GM23338 (cell line): ENCODE measurements at regions not wholly inside any gene's neighbourhood (a gene's known extent, or its start where the extent isn't known, plus 50 kb on each side); places are given as distances from the start of the nearest gene placed in this dataset.

Experiments used
- ATAC-seq: fragments of 200-7000 bp; cut with Tn5 transposase; 3 replicates; pipeline ENCODE4 v1.9.1; 2020
- DNase-seq: peaks from one replicate; pipeline ENCODE4 v3.0.0-alpha.2; 2015; ENCODE audit warnings: low spot score
- H2AFZ ChIP-seq: fragments of 200-600 bp; sonication (generic); 2 replicates; pipeline ENCODE4 v1.8.0; 2016; ENCODE audit warnings: antibody characterized with exemption, mild to moderate bottlenecking, moderate library complexity
- H3F3A ChIP-seq: fragments of 200-600 bp; sonication (generic); replicated peaks from 2 replicates; pipeline ENCODE4 v1.8.0; 2017; ENCODE audit warnings: antibody characterized with exemption, mixed run types, low read depth
- H3K27ac ChIP-seq: fragments of 200-600 bp; sonication (generic); 2 replicates; pipeline ENCODE4 v1.6.1; 2016; ENCODE audit warnings: low read depth
- H3K27me3 ChIP-seq: fragments of 200-600 bp; sonication (generic); 2 replicates; pipeline ENCODE4 v1.8.0; 2016; ENCODE audit warnings: mild to moderate bottlenecking, mixed run types, moderate library complexity; ENCODE audit not compliant: insufficient read depth
- H3K36me3 ChIP-seq: fragments of 200-600 bp; sonication (generic); 2 replicates; pipeline ENCODE4 v1.8.0; 2016; ENCODE audit warnings: mild to moderate bottlenecking; ENCODE audit not compliant: insufficient read depth
- H3K4me1 ChIP-seq: fragments of 200-600 bp; sonication (generic); 2 replicates; pipeline ENCODE4 v1.8.0; 2016; ENCODE audit warnings: mild to moderate bottlenecking, moderate library complexity; ENCODE audit not compliant: insufficient read depth
- H3K4me2 ChIP-seq: fragments of 200-600 bp; sonication (generic); 2 replicates; pipeline ENCODE4 v1.7.1; 2017; ENCODE audit warnings: mixed run types
- H3K4me3 ChIP-seq: fragments of 200-600 bp; sonication (generic); 2 replicates; pipeline ENCODE4 v1.6.1; 2016; ENCODE audit warnings: mixed run types
- H3K79me2 ChIP-seq: fragments of 200-600 bp; sonication (generic); replicated peaks from 2 replicates; pipeline ENCODE4 v1.8.0; 2017; ENCODE audit warnings: mild to moderate bottlenecking; ENCODE audit not compliant: insufficient read depth
- H3K9me2 ChIP-seq: fragments of 200-600 bp; sonication (generic); 2 replicates; pipeline ENCODE4 v1.8.0; 2017; ENCODE audit not compliant: insufficient read depth
- H4K20me1 ChIP-seq: fragments of 200-600 bp; sonication (generic); replicated peaks from 2 replicates; pipeline ENCODE4 v1.8.0; 2017; ENCODE audit warnings: mild to moderate bottlenecking; ENCODE audit not compliant: insufficient read depth
- H3K27ac Mint-ChIP-seq: 2 replicates; pipeline ENCODE4 v1.8.0; 2020; ENCODE audit warnings: inconsistent platforms, mild to moderate bottlenecking, moderate library complexity, mixed read lengths
- H3K27me3 Mint-ChIP-seq: 3 replicates; pipeline ENCODE4 v1.8.0; 2022; ENCODE audit warnings: low read depth, mild to moderate bottlenecking, moderate library complexity, mixed read lengths, inconsistent platforms; ENCODE audit not compliant: insufficient read depth, poor library complexity
- H3K36me3 Mint-ChIP-seq: 3 replicates; pipeline ENCODE4 v1.8.0; 2021; ENCODE audit warnings: low read depth, mild to moderate bottlenecking, inconsistent platforms, moderate library complexity, mixed read lengths
- H3K4me1 Mint-ChIP-seq: 3 replicates; pipeline ENCODE4 v1.8.0; 2020; ENCODE audit warnings: mild to moderate bottlenecking, inconsistent platforms, mixed read lengths
- H3K4me3 Mint-ChIP-seq: 3 replicates; pipeline ENCODE4 v1.8.0; 2021; ENCODE audit warnings: moderate library complexity, mild to moderate bottlenecking, inconsistent platforms, mixed read lengths
- H3K9me3 Mint-ChIP-seq: 3 replicates; pipeline ENCODE4 v1.8.0; 2020; ENCODE audit warnings: moderate library complexity, mild to moderate bottlenecking, inconsistent platforms, mixed read lengths
- CREB1 ChIP-seq: fragments of 250-450 bp; sonication (Bioruptor Pico); IDR thresholded peaks from 2 replicates; pipeline ENCODE4 v1.5.0; 2020; ENCODE audit warnings: low read depth, mild to moderate bottlenecking, moderate library complexity
- ETS1 ChIP-seq: IDR thresholded peaks from 2 replicates; pipeline ENCODE4 v1.6.1; 2016; ENCODE audit warnings: antibody characterized with exemption
- EZH2phosphoT487 ChIP-seq: fragments of 200-600 bp; sonication (generic); IDR thresholded peaks from one replicate; pipeline ENCODE4 v1.8.1; 2018; ENCODE audit warnings: antibody characterized with exemption; ENCODE audit not compliant: unreplicated experiment
- REST ChIP-seq: IDR thresholded peaks from one replicate; pipeline ENCODE4 v1.6.1; 2018; ENCODE audit warnings: antibody characterized with exemption; ENCODE audit not compliant: unreplicated experiment
- ZNF331 ChIP-seq: fragments of 250-450 bp; sonication (Bioruptor Pico); IDR thresholded peaks from 2 replicates; pipeline ENCODE4 v1.5.0; 2020; ENCODE audit warnings: low read depth, mild to moderate bottlenecking, moderate library complexity
- ZNF462 ChIP-seq: fragments of 250-450 bp; sonication (Bioruptor Pico); IDR thresholded peaks from 2 replicates; pipeline ENCODE4 v1.5.0; 2020; ENCODE audit warnings: mild to moderate bottlenecking, moderate library complexity

- no peaks in the 10 kb centered on the region for H3K36me3 Mint-ChIP-seq
Observed at GRCh38 chr10:27447540-27447939, 56.6 kb upstream of the RAB18 start.

More at GRCh38 chr10:27447540-27447939, 56.6 kb upstream of the RAB18 start:
- Mint-ChIP-seq H3K27me3 (no peaks in the 10 kb centered on the region), H3K9me3 (no peaks in the 10 kb centered on the region), H3K4me3 (no peak overlapping the region), H3K4me1 (no peaks in the 10 kb centered on the region; the same call in 2 of the 3 replicates), H3K27ac (no peak overlapping the region)
- H4K20me1 ChIP-seq, result no peaks in the 10 kb centered on the region
- H3K4me1 ChIP-seq, result no peaks in the 10 kb centered on the region
- no peak overlapping the region for H2AFZ ChIP-seq
- TF ChIP-seq REST (no peak), ETS1 (no peak), ZNF331 (CRISPR knock-in tag) (no peak), CREB1 (CRISPR knock-in tag) (no peak), EZH2phosphoT487 (no peak), ZNF462 (no peak)
- H3K27ac ChIP-seq, result no peak overlapping the region
- H3K36me3 ChIP-seq, result no peaks in the 10 kb centered on the region
- ATAC-seq, result no peak
- no peaks in the 10 kb centered on the region for H3K9me2 ChIP-seq
- DNase-seq, result no peak
- no peak overlapping the region for H3K4me3 ChIP-seq
- H3F3A ChIP-seq, result no peaks in the 10 kb centered on the region
- H3K27me3 ChIP-seq, result no peaks in the 10 kb centered on the region
- H3K4me2 ChIP-seq, result no peak overlapping the region
- H3K79me2 ChIP-seq, result no peaks in the 10 kb centered on the region
